ENCODE measurements at regions not wholly inside any gene's neighbourhood (a gene's known extent, or its start where the extent isn't known, plus 50 kb on each side); places are given as distances from the start of the nearest gene placed in this dataset.

- TF ChIP-seq CTCF (IDR thresholded peaks at IDR 0.05) (no peak), POLR2A (IDR thresholded peaks at IDR 0.05) (no peak)
Observed at GRCh38 chr2:226674123-226674522, 125.5 kb downstream of the IRS1 start.
